ENCODE measurements at regions not wholly inside any gene's neighbourhood (a gene's known extent, or its start where the extent isn't known, plus 50 kb on each side); places are given as distances from the start of the nearest gene placed in this dataset.

GRCh38 chr5:121279801-121280200 is 571.9 kb upstream of the FTMT start:
- H3K4me3 ChIP-seq (ENCODE audit: low read length): no peak overlapping the region
- TF ChIP-seq CTCF (conservative IDR thresholded peaks at IDR 0.05; ENCODE audit: low read depth, low read length): no peak
- DNase-seq (ENCODE audit: low read depth): no peak

- no peak overlapping the region for H3K4me3 ChIP-seq (ENCODE audit: low read length)
- no peak for DNase-seq (ENCODE audit: low read depth)
- no peak for TF ChIP-seq CTCF (conservative IDR thresholded peaks at IDR 0.05; ENCODE audit: low read depth, low read length)
Measured at GRCh38 chr5:121285801-121286521, 565.7 kb upstream of the FTMT start.

- no peak for DNase-seq (ENCODE audit: low read depth)
- TF ChIP-seq CTCF (conservative IDR thresholded peaks at IDR 0.05; ENCODE audit: low read depth, low read length): no peak
- no peak overlapping the region for H3K4me3 ChIP-seq (ENCODE audit: low read length)
Measured at GRCh38 chr5:121288781-121289180, 562.9 kb upstream of the FTMT start.

- DNase-seq (ENCODE audit: low read depth): no peak
- H3K4me3 ChIP-seq (ENCODE audit: low read length): no peak overlapping the region
- TF ChIP-seq CTCF (conservative IDR thresholded peaks at IDR 0.05; ENCODE audit: low read depth, low read length): no peak
Measured at GRCh38 chr5:121292664-121293063, 559.0 kb upstream of the FTMT start.

GRCh38 chr5:121296356-121296755 is 555.3 kb upstream of the FTMT start:
- no peak for TF ChIP-seq CTCF (conservative IDR thresholded peaks at IDR 0.05; ENCODE audit: low read depth, low read length)

GRCh38 chr5:121299153-121299552 is 552.5 kb upstream of the FTMT start:
- DNase-seq (ENCODE audit: low read depth): no peak
- no peak for TF ChIP-seq CTCF (conservative IDR thresholded peaks at IDR 0.05; ENCODE audit: low read depth, low read length)

More at GRCh38 chr5:121296356-121296755, 555.3 kb upstream of the FTMT start:
- H3K4me3 ChIP-seq (ENCODE audit: low read length): no peak overlapping the region
- DNase-seq (ENCODE audit: low read depth): no peak

GRCh38 chr5:121304838-121305237 is 546.8 kb upstream of the FTMT start:
- H3K4me3 ChIP-seq (ENCODE audit: low read length): no peak overlapping the region
- no peak for DNase-seq (ENCODE audit: low read depth)
- no peak for TF ChIP-seq CTCF (conservative IDR thresholded peaks at IDR 0.05; ENCODE audit: low read depth, low read length)

More at GRCh38 chr5:121299153-121299552, 552.5 kb upstream of the FTMT start:
- H3K4me3 ChIP-seq (ENCODE audit: low read length): no peak overlapping the region
